Head of caudate nucleus (tissue), 42 donors: ENCODE measurements at regions not wholly inside any gene's neighbourhood (a gene's known extent, or its start where the extent isn't known, plus 50 kb on each side); places are given as distances from the start of the nearest gene placed in this dataset.

Experiments used
- DNase-seq, 42 donors: peaks; one replicate each; pipeline versions ENCODE4 v3.0.0 to v3.0.0-alpha.2; 2020 to 2021; ENCODE audit warnings: mixed read lengths in 7 of 42
- intact Hi-C: fragments of 100-400 bp; cut with DNase I; formaldehyde crosslinking; loops from one replicate; pipeline ENCODE4 v1.15.0; 2022

GRCh38 chr13:55418095-55418494, 1722.6 kb upstream of the PRR20A start:
- intact Hi-C loops, result no loop called here
- DNase-seq, result no peak

- DNase-seq, result no peak
- intact Hi-C loops, result no loop called here
Observed at GRCh38 chr13:55432814-55433213, 1707.9 kb upstream of the PRR20A start.

DNA sequence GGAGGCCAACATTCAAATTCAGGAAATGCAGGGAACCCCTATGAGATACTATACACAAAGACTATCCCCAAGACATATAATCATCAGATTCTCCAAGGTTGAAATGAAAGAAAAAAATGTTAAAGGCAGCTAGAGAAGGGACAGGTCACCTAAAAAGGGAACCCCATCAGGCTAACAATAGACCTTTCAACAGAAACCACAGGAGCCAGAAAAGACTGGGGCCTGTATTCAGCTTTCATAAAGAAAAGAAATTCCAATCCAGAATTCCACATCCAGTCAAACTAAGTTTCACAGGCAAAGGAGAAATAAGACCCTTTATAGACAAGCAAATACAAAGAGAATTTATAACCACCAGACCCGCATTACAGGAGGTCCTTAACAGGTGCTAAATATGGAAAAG, 1703.6 kb upstream of the PRR20A start:
- intact Hi-C loops, result no loop called here
- no peak for DNase-seq

- intact Hi-C loops, result no loop called here
- no peak for DNase-seq
Observed at GRCh38 chr13:55439450-55439849, 1701.3 kb upstream of the PRR20A start.

- intact Hi-C loops, result no loop called here
- DNase-seq, result no peak
Observed at GRCh38 chr13:55440465-55441085, 1700.1 kb upstream of the PRR20A start.

- DNase-seq, result no peak
- intact Hi-C loops, result no loop called here
Observed at GRCh38 chr13:55464222-55464621, 1676.5 kb upstream of the PRR20A start.

DNA sequence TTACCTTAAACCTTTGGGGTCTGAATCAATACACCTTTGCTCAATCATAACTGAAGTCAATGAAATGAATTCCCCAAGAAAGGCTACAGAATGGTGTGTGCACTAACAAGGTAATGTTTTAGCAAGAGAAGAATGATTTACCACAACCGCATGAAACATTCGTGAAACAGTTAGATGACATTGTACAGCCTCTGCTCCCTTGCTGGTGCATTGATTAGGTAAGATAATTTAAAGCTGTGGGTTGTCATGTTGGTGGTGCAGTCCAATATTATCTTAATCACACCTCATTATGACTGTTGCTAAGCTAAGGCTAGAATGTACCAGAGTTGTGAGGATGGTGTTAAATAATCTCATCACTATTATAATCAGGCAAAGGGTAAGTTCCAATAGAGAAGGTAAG, 1673.2 kb upstream of the PRR20A start:
- intact Hi-C loops, result no loop called here
- no peak for DNase-seq

DNA sequence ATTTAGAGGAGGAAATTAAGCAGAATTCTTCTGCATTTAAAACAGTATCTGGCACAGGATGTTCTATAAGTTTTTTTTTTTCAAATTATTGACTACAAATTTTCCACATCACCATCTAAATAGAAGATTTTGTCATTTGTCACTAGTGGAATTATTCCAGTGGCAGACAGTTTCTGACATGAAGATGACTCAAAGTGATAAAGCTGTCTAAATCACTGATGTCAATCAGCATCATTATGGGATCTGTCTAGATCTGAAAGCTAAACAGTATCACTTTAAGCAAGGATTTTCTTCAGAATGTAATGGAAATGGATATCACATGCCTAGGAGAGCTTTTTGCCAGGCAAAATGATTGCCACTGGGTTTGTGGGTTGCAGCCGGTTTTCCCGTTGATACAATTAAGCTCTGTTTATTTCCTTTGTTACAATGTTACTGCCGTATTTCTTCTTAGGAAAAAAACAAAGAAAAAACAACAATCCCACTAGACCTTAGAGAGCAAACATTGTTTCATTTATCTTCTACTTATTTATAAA, 1657.0 kb upstream of the PRR20A start:
- peak in 1 of 42 donors; percentile 2 for DNase-seq
- intact Hi-C loops, result no loop called here

DNA sequence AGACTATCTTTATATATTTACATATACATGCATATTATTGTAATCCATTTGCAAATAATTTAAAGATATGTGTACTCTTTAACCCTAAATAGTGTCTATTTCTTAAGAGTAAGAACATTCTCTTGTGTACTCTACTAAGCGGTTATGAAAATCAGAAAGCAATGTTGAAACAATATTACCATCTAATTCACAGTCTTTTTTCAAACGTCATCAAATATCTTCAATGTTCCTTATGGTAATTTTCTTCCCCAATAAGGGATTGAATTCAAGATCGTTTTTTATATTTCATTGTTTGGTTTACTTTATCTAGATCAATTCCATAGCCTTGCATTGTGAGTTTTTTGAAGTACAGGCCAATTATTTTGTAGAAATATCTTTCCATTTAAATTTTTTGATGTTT, 1647.4 kb upstream of the PRR20A start:
- no peak for DNase-seq
- intact Hi-C loops, result no loop called here

- intact Hi-C loops, result no loop called here
- DNase-seq, result no peak
Observed at GRCh38 chr13:55497486-55497885, 1643.2 kb upstream of the PRR20A start.

DNA sequence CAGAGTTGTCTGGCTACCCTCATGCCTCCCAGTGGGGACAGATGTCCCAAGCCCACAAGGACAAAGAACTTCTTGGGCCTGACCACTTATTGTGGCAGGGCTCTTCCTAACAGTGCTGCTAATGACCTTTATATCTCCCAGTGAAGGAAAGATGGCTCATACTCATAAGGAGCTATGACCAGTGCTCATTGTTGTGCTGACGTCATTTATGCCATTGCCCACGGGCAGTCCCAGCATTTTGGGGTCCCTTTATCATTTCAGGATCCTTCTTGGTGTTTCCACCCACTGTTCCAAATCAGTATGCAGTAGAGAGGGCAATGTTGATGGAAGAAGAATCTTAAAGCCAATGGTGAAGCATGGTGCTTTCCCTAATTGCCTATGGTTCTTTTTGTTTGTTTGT, 1640.0 kb upstream of the PRR20A start:
- DNase-seq, result no peak
- intact Hi-C loops, result no loop called here

GRCh38 chr13:55516610-55517009, 1624.1 kb upstream of the PRR20A start:
- DNase-seq, result no peak
- intact Hi-C loops, result no loop called here

DNA sequence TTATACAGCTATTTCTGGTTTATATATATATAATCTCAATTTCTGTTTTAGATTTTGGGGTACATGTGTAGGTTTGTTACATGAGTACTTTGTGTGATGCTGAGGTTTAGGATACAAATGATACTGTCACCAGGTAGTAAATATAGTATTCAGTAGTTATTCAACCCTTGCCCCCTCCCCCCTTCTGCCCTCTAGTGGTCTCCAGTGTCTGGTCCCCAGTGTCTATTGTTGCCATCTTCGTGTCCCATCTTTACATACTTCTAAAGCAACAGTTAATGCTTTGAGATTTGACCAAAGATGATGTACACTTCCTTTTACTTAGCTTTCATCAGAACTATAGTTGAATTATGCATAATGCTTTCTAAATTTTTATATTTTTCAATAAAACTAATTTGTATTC, 1623.4 kb upstream of the PRR20A start:
- no peak for DNase-seq
- intact Hi-C loops, result no loop called here

DNA sequence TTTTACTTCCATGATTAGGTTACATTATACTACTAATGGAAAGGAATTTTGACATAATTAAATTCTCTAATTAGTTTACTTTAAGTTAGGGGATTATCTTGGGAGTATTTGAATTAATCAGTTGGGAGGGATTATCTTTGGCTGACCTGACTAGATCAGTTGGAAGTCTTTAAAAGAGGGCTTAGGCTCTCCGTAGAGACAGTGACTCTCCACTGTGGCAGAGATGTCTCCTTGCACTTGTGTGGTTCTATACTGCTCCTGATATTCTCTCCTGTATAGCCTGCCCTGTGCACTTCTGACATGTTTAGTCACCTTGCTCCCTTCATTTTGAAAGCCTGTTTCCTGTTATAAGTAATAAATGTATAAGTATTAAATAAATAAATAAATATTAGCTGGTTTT, 1612.3 kb upstream of the PRR20A start:
- no peak for DNase-seq
- intact Hi-C loops, result no loop called here

GRCh38 chr13:55534306-55534705, 1606.4 kb upstream of the PRR20A start:
- no peak for DNase-seq
- intact Hi-C loops, result no loop called here

DNA sequence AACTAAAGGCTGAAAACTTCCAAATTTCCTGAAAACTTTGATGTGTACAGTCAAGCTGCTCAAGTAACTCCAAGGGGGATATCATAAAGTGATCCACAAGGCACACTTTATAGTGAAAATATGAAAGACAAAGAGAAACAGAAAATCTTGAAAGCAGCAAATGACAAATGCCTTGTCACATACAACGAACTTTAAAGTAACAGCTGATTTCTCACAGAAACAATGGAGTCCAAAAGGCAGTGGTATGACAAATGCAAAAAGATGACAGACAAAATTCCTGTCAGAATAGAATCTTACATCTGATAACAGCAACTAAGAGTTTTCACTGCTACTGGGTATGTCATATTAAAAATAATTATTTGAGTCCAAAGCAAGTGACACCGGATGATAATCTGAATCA, 1602.3 kb upstream of the PRR20A start:
- DNase-seq, result no peak
- intact Hi-C loops, result no loop called here

DNA sequence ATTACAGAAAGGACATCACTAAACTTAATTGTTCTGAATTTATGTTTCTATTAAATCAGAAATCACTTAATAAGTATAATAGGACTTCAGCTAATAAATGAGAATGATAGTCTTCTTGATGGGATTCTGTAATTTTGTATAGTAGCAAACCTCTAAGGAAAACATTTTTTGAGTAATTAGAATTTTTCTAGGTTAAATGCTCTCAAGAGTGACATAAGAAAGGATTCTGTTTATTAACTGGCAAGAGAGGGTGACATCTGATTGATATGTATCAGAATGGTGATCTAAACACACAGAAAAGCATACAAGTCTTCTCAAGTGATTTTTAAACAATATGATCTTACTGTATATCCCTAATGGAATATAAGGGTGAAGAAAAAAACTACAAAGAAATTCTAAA, 1597.7 kb upstream of the PRR20A start:
- no peak for DNase-seq
- intact Hi-C loops, result no loop called here

DNA sequence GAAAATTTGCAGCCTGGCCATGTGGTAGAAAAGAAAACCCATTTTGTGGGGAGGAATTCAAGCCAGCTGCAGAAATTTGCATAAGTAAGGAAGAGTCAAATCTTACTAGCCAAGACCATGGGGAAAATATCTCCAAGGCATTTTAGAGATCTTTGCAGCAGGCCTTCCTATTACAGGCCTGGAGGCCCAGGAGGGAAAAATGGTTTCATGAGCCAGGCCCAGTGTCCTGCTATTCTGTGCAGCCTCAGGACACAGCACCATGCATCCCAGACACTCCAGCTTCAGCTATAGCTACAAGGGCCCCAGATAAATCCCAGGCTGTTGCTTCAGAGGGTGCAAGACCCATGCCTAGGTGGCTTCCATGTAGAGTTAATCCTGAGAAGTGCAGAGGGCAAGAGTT, 1590.1 kb upstream of the PRR20A start:
- intact Hi-C loops, result no loop called here
- no peak for DNase-seq

DNA sequence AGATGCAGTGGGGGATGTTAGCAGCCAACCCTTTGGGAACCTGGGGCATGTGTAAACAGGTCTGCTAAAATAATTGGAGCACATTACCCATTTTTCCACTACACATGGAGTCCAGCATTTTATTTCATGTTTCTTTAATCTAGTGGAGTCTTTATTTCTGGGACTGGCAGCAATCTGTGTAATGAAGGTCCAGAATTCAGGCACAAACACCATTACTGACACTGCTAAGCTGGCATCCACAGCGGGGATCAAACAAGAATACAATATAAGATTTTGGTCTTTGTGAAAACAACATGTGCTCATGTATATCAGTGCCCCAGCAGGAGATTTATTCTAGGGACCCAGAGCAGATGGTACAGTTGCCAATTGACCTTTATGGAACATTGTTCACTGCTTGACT, 1587.0 kb upstream of the PRR20A start:
- no peak for DNase-seq
- intact Hi-C loops, result no loop called here

DNA sequence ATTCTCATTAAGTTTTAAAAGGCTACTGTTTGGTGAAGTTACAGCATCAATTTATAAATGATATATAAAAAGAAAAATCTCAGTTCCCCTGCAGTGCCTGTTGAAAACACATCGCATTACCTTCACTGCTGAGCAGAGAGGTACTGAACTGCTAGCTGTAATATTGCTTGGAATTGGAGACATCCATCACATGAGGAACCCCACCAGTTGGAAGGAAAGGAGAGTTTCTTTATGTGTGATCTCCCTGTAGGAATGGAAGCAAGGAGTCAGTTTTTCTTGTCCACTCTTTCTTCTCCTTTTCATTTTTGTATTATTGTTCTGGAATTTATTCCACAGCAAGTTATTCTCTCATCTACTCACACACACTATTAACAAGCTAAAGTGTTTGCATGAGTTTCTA, 1586.0 kb upstream of the PRR20A start:
- intact Hi-C loops, result no loop called here
- no peak for DNase-seq

- DNase-seq, result no peak
- intact Hi-C loops, result no loop called here
Observed at GRCh38 chr13:55560331-55560730, 1580.4 kb upstream of the PRR20A start.

- DNase-seq, result peak in 17 of 42 donors; percentile 4 to 58 (median 17)
- intact Hi-C loops, result no loop called here
Observed at GRCh38 chr13:55563267-55563666, 1577.5 kb upstream of the PRR20A start.
